GM18499 (cell line): ENCODE measurements at regions not wholly inside any gene's neighbourhood (a gene's known extent, or its start where the extent isn't known, plus 50 kb on each side); places are given as distances from the start of the nearest gene placed in this dataset.
"Not testable (repeated sequence)": the region's sequence is repeated elsewhere in the genome, so short reads cannot be mapped to it uniquely, and the experiment has no call there.

ENCODE experiments used
- ATAC-seq: cut with Tn5 transposase; IDR thresholded peaks from one replicate; pipeline ENCODE4 v1.9.1; 2021; ENCODE audit warnings: moderate number of reproducible peaks; ENCODE audit not compliant: insufficient read depth, unreplicated experiment

DNA sequence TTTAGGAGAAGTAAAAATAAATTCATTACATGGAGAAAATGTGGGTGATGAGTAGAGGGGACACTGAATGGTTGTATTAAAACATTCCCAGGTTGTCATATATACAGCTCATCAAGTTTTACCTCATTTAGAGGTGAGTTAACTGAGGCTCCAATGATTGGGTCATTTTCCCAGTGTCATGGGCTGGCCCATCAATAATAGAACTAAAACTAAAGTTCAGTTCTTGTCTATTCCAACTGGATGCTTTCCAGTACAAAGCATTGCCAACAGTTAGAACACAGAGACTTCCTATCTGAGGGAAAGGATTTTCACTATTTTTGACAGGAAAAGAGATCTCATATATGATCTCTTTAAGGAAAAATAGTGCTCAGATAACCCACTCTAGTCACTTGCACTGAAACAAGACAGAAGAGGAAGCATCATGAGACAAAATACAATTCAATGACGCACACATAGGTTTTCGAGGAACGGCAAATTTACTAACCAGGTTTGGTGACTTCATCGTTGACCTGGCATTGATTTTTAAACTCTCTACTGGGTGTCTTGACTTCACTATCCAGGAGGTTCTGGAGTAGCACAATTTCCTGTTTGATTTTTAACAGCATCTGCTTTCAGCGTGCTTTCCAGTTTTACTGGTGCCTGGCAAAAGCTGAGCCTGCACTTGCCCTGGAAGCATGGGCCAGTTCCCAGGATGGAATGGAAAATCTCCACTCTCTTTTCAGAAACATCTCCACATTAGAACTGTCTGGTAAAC, 195.5 kb upstream of the FBXL4 start:
- no peak for ATAC-seq

DNA sequence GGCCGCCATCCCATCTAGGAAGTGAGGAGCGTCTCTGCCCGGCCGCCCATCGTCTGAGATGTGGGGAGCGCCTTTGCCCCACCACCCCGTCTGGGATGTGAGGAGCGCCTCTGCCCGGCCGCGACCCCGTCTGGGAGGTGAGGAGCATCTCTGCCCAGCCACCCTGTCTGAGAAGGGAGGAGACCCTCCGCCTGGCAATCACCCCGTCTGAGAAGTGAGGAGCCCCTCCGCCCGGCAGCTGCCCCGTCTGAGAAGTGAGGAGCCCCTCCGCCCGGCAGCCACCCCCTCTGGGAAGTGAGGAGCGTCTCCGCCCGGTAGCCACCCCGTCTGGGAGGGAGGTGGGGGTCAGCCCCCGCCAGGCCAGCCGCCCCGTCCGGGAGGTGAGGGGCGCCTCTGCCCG, 194.2 kb upstream of the FBXL4 start:
- ATAC-seq: not testable (repeated sequence)

DNA sequence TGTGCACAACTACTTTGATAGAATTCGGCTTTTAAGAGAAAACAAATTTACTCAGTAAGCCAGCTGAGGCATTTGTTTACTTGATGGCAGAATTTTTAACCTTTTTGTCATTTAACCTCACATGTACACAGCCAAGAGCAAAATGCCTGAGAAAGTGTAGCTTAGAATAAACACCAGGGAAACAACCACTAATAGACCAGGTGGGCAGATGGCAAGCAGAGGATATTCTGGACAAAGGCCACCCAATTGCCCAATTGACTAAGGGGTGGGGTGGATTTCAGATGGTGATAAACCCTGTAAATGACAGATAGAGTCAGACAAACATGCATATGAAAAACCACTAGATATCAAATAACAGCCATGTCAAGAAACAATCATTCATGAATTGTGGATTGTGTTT, 190.7 kb upstream of the FBXL4 start:
- no peak for ATAC-seq

DNA sequence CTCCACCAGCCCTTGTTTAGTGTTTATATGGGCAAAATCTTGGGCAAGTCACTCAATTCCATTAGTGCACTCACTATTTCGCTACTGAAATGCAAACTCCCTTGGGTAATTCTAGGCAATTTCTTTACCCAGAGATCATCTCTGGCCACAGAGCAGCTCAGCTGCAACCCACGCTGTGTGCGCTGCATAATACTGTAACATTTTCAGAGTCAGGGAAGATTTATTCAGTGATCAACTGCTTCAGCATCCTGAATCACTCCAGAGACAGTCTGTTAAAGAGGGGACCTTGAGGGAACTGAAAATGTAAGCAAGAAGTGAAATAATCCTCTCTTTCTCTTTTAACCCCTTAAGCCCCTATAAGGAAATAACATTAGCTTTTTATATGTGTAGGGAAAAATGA, 189.6 kb upstream of the FBXL4 start:
- no peak for ATAC-seq

DNA sequence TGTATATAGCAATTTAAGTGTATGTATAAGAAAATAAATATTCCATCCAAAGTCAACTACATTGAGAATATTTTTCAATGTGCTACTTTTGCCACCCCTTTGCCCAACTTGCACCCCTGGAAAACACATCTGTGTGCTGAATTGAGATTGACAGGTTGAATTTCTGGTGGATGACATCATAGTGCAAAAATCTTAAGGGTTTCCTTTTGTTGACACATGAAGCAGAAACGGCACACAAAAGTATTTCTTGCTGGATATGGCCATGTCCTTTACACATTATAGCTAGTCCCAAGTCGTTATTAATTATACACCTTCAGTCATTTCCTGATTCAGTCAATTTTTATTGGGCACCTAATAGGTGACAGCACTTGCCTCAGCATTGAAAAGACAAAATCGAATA, 188.7 kb upstream of the FBXL4 start:
- ATAC-seq: no peak

DNA sequence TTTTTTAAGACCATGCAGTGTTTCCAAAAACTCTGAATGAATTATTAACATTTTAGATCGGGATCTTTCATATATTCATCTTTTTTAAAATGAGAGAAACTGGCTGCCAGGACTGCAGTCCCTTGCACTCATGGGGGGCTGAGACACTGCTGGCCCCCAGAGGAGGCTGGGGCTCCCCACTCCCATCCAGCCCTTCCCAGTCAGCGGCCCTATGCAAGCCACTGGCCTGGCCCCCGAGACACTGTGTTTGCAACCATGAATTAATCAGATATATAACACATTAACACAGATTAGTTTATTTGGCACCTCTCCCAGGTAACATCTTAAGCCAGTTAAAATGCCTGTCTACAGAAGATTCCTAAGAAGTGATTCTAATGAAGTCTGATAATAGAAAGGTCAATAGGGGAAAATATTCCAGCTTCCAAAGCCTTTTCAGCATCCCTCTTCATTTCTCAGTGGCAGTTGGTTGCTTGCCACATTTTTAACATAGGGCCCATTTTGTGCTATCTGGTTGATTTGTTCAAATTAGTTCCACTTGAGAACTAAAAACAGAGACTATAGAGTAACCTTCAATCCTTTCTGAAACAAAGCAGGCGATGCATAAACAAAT, 184.4 kb upstream of the FBXL4 start:
- no peak for ATAC-seq

DNA sequence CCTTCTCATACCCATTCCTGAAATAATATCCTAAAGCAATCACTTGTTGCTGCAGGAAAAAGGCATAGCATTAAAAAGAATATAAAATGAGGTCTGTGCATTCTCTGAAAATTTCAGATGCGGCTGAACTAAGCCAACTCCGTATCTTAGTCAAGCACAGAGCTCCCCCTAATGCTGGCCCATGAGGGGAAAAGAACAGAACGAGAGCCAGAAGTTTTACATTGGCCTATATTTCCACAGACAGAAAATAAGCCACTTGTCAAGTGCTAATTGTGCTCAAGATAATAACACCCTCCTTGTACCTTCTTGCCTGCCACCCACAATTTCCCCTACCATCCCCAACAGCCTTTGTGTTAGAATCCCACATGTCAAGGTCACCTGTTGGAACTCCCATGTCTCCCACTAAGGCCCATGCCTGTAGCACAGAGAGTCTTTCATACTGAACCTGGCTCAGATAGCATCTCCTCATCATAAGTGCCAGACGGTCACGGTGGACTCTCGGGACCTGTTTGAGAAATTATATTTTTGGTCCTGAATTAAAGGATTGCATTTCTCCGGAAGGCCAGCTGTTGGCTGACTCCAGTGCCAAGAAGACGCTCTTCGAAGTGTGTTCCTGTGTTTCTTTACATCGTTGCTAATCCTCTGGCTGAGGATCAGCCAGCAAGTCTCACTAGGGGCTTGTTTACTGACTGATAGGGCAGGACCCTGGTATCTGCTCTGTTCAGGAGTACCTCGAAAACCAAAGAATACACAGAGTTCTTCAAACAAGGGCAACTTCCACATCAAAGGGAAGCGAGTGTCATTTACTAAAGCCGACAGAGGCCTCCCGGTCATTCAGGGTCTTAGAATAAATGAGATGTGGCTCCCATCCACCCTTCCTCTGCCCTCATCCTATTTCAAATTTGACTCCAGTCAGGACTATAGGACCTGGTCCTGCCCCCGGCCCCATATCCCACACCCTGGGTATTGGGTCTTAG, 183.4 kb upstream of the FBXL4 start:
- ATAC-seq: no peak

DNA sequence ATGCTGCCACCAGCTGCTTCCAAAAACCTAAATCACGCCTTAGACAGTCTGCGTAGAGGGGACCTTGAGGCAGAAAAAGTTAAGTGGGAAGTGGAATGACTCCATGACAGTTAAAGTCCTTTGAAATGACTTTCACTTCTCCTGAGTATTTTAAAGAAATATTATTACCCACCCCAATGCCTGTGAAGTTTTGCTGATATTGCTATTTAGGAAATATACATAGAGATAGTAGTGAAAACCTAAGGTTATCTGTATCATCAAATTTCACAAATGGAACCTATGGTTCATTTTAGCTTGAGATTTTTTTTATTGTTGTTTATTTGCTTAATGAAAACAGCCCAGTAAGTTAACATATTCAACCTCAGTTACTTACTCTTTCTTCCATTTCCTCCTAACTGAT, 182.1 kb upstream of the FBXL4 start:
- no peak for ATAC-seq

DNA sequence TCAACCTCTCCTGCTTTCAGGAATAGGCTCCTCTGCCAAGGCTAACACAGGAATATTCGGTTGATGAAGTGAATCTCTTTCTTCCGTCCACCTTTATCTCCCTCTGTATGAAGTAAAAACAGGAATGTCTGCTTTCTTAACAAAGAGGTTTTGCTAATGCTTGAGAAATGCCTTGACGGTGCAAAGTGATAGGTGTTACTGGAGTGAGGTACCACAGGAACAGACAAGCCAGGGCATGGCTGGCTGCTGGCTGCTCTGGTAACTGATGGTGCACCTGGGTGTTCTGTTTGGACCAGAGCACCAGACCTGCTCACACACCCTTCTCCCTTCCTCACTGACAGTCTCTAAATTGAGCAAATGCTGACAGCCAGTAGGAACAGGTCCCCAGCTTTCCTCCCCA, 174.0 kb upstream of the FBXL4 start:
- ATAC-seq: no peak

DNA sequence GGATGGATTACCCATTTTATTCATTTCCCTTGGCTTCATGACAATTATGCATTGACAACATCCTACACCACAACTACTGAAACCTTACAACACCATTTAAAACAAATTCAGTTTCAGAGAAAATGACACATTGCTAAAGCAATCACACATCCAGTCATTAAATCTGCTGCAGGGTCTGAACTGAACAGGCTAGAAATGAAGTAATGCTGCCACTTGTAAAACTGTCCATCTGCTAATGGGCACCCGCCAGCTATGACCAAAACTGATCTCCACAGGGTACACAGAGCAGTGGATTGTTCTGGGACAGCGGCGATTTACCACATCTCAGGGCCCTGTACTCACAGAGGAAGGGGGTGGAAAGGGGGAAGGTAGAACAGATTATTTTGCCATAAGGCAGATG, 172.9 kb upstream of the FBXL4 start:
- no peak for ATAC-seq

DNA sequence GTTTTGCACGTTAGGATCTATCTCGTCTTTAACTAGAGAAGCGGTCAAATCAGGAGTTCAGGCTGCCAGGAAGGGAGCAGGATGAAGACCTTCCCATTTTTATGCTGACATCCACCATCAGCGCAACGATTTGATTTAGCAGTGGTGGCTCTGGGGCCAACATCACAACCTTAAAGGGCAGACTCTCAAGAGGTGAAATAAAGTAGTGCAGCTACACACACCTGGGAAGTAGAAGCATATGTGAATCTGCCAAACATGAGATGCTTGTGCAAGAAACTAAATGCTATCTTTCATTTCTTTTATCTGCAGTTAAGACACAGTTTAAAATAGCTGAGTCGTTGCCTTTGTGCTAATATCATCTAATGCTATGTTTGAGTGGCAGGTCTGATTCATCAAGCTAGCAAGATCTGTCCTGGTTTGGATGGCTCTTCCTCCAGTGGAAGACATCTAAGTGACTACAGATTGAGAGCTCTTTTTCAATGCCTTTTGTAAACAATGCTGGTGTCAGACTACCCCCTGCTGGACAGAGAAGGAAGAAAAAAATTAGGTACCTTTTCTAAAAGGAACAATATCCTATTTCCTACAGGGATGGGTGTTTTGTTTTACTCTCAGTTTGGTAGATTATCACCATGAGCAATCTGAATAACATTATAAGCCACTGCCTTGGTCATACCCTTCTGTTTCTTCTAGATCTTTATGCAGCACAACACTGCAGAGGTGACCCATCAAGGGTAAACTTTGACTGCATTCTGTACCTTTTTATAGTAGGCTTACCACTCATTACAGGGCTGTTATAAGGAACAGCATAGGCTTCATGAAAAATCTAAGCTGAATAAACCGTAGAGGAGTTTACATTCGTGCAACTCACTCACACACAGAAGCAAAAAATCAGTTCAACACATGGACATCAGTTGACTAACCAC, 171.6 kb upstream of the FBXL4 start:
- peak; percentile 67 for ATAC-seq

DNA sequence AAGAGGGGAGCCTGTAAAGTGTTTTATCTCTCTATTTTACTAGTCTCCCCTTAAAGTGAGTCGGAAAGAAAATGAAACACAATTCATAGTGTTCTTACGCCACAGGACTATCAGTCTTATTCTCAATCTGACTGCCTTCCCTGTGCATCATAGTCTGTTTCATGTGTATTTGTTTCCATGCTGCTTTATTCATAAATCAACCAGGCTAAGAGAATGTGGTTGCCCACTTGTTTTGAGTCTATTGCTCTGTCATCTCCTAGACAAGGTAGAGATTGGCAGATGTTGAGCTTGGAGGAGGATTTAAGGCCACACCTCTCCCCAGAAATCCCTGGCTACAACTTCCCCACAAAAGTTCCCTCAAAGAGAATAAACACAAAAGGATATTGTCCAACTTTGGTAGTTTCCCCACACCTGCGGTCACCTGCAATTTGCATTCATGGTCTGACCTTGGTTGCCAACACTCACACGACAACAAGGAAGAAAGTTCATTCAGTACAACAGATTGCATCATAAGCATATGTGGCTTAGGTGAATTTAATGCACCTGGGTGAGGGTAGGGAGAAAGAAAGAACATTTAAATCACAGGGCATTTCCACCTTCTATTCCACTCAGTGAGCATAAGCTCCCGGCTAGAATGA, 167.1 kb upstream of the FBXL4 start:
- ATAC-seq: no peak

DNA sequence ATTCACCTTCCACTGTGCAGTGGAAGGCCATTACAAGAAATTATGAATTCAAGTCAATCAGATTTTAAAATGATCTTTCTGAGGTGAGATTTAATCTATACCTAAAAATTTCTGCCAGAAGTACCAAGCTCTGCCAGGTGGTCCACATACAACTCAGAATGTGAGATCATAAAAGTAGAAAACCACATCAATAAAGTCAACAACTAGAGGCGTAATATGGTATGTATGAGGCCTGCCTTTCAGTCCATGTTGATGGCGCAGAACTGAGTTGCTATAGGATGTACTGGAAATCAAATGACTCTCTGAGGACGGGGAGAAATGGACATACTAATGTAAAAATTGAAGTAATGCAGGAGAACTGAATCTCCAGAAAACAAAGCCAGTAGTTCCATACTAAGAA, 163.8 kb upstream of the FBXL4 start:
- no peak for ATAC-seq

DNA sequence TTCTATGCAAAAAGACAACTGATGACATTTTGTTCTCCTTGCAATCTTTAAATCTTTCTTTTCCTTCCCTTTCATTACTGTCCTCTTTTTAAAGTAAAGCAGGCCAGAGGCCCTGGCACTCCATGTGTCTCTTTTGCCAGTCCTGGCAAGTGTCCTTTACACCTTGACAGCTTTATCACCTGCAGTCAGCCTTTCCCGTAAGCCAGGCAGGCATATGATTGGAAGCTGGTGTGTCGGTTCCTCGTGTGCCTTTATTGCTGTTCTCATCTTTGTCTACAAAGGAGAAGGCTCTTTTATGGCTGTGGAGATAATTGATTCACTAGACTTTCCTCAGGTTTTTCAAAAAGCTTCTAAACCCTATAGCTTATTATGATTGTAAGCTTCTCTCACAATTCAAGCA, 162.3 kb upstream of the FBXL4 start:
- ATAC-seq: no peak

DNA sequence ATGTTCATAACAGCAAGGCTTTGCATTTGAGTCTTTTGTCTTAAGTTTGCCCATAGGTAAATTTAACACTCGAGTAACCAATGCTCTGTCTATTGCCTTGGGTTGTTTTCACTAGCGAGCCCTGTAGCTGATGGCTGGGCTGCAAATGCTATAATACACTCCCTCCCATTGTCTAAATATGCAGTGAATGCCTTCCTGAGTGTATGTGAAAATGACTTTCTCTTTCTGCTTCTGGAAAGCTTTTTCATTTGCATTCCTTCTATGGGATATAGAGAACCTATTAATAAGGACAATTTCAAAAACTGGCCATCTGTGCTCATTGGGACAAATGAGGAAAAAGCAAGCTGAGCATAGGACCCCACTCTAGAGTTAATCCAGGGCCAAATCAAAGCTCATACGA, 156.5 kb upstream of the FBXL4 start:
- ATAC-seq: no peak

DNA sequence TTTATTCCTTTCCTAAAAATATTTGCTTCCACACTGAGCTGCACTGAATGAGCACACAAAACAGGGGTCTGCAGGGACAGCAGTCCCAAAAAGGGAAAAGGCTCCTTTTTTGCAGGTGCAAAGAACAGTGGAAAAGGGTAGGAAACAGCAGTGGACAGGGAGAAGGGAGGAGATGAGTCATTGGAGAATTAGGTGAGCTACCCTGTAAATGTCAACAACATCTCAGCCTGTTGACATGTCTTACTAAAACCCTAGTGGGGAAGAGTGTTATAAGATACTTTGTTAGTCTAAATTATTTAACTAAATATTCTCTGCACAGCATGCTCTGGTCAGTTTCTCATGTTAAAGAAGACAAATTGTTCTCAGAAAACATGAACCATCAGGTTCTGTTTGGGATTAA, 151.5 kb upstream of the FBXL4 start:
- no peak for ATAC-seq

DNA sequence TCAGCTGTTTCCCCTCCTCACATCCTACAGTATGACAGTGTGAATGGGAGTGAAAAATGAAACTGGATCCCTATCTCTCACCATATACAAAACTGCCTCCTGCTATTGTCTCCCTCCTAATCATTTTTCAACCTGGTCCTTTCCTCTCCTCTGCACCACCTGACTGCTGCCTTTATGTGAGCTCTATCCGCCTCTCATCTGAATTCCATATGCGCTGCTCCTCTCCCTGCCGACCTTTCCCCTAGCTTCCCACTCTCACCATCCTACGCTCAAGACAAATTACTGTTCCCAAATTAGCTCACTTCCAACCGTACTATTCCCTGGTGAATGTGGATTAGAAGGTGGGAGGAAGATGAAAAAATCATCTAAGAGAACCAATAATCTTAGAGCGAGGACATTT, 148.4 kb upstream of the FBXL4 start:
- no peak for ATAC-seq

DNA sequence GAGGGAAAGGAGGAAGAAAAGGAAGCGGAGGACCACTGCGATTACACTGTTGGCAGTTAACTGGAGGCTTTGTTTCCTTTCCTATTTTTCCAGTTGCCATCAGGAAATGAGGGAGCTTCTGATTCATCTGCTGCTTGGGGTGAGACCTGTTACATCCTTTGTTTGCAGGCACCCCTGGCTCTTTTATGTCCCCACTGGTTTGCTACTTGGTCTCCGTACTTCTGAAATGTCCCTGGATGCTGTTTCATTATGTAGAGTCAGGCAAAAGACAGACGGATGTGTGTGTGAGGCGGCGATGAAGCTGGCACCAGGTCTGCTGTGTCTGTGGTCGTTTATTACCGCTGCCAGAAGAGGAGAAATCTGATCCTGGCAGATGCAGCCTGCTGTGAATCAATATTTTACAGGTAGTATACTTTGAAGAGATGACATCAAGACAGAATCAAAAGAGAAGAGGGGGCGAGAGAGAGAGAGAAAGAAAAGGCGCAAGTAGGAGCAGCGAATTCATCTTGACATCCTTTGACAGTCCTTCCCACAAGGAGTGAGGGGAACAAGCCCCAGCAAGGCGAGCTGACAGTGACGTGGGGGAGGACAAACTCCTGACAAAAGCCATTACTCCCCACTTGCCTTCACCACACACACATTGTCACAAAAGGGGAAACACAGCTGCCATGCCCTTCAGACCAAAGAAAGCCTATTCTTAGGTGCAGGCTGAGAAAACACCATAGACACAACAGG, 145.9 kb upstream of the FBXL4 start:
- no peak for ATAC-seq

DNA sequence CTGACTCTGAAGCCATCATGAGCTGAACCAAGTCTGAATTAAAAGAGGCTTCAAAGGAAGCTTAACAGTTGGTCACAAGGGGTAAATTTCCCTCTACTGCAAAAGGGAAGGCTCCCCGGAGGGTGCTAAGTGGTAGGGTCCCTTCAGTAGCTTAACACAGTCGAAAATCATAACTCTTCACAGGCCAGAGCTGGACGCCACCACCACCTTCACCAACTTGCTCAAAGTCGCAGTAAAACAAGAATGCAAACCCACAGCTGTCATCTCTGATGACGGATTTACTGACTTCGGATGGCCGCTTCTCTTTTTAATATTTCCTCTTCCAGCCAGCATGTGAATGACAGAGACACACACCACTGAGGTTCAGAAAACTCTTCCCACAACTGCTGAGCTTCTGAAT, 144.7 kb upstream of the FBXL4 start:
- ATAC-seq: no peak
